Activated CD4-positive, alpha-beta T cell treated with anti-CD3 and anti-CD28 coated beads, Interleukin-2, amount 50 U/mL, for 24 hours (primary cell): ENCODE measurements at regions not wholly inside any gene's neighbourhood (a gene's known extent, or its start where the extent isn't known, plus 50 kb on each side); places are given as distances from the start of the nearest gene placed in this dataset.

Source experiments
- DNase-seq, 2 donors: peaks; one replicate each; pipeline ENCODE4 v3.0.0-alpha.2; 2020; ENCODE audit warnings: low read depth in 1 of 2, low spot score in 1 of 2

- DNase-seq = no peak
Observed at GRCh38 chr9:113646946-113647914, 183.7 kb downstream of the RGS3 start.

- DNase-seq = no peak
Observed at GRCh38 chr9:113648048-113648447, 184.5 kb downstream of the RGS3 start.

GRCh38 chr9:113648586-113648985 lies 185.1 kb downstream of the RGS3 start:
- no peak for DNase-seq

GRCh38 chr9:113649054-113649453 lies 185.5 kb downstream of the RGS3 start:
- DNase-seq = no peak

DNA sequence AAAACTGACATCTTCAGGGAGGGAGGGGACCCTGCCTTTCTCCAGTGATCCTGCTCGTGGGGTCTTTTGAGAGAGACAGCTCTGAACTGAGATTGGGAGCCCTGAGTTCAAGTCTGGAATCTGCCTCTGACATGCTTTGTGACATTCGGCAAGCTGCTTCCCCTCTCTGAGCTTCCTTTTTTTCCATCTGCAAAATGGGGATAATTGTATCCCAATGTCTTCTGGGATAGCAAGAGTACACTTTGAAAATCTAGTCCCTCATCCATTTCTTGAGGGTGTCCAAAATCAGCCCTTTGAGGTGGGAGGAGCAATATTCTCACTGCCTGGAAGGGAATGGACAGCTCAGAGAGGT lies 186.3 kb downstream of the RGS3 start:
- DNase-seq = no peak

- no peak for DNase-seq
Observed at GRCh38 chr9:113650207-113651131, 186.9 kb downstream of the RGS3 start.

DNA sequence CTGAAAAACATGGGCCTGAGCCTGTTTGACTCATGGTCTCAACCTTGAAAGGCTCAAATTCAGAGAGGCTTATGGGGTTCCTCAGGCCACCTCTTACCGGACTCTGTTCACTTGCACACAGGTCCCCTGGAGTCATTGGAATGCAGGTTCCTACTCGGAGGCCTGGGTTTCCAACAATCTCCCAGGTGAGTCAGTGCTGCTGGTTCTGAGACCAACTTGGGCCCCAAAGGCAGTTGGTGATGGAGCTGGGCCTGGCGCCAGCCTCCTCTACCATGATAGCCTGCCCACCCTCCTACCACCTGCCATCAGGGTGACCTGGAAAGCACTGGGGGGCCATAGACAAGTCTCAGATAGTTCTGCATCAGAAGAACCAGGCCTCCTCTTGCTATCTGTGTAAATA lies 188.4 kb downstream of the RGS3 start:
- DNase-seq = no peak

DNA sequence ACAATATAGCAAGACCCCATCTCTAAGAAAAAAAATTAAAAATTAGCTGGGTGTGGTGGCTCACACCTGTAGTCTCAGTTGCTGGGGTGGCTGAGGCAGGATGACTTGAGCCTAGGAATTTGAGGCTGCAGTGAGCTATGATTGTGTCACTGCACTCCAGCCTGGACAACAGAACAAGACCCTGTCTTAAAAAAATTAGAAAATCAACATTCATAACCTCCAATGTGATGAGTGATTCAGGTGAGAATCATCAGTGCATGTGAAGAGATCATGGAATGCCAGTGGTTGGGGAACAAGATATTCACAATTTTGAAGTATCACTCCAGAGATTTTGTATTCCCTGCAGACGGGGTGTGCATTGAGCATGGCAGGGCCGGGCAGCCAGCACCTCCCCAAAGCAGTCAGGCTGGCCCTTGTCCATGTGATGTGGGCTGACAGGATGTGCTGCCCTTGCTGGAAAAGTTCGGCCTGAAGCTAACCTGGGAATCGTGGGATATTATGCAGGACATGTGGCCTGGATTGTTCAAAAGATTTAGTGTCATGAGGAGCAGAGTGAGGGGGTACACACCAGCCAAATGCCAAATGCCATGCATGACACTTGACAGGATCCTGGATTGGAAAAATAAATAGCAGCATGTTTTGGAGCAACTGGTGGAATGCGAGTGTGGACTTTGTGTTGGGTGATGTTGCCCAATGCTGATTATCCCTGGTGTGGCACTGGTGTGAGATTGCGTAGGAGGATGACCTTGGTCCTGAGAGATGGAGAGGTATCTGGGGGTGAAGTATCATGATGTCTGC lies 189.0 kb downstream of the RGS3 start:
- no peak for DNase-seq

DNA sequence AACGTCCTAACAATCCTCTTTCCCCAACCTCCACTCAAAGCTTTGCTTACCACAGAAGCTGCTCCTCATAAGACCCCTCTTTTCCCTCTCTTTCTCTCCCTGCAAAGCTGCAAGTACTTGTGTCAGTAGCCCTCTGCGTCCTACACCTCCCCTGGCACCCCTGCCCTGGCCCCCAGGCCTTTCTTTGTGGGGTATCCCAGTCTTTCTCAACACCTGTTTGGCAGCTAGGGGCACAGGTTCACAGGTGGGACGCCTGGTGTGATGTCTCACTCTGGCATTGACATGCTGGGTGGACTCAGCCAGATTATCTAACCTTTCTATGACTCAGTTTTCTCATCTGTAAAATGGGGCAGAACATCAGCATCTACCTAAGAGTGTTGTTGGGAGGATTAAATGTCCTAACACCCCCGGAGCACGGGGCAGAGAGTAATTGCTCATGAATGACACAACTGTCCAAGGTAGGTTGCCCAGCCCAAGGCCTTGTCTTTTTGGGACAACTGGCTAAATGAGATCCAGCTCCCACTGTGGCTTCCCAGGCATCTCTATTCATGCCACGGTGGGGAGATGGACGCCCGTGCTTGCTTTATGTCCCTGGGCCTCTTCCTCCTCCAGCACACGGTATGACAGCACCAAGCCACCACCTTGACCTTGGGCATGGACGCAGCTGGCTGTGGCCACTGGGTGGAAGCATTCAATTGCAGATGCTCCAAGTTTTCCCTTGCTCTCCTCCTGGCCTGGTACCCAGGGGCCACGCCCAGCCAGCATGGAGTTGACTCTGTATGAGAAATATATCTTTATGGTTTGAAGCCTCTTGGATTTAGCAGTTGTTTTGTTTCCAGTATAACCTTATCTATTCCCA lies 190.4 kb downstream of the RGS3 start:
- DNase-seq = no peak

DNA sequence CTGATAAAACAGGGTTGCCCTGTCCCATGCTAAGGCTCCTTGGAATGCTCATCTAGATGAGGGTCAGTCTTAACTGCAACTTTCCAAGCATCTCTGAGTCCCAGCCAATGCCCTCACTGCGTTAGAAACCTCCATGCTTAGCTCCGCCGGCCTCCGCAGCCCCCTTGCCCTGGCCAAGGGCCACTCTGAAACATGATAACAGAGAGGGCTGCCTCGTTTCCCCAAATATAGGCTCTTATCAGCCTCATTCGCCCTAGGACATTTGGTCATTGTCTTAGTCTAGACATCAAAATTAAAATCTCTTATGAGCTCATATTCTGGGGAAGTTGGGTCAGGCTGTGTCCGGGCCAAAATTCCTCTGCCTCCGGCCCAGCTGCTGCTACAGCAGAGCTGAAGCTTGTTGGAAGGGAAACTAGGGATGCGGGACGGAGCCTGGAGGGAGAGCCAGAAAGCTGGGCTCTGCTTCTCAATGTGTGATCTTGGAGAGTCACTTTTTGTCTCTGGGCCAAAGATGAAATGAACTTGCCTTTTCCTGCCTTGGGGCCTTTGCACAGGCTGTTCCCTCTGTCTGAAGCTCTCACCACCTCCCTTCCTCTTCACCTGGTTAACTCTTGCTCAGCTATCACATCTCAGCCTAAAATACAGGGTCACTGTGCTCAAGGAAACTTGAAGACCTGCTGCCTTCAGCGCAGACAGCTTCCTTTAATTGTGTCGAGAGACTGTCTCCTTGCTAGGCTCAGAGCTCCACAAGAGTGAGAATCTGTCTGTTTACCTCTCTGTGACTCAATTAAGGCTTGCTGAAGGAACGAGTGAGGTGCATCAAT lies 191.3 kb downstream of the RGS3 start:
- peak in 1 of 2 donors; percentile 6 for DNase-seq

DNA sequence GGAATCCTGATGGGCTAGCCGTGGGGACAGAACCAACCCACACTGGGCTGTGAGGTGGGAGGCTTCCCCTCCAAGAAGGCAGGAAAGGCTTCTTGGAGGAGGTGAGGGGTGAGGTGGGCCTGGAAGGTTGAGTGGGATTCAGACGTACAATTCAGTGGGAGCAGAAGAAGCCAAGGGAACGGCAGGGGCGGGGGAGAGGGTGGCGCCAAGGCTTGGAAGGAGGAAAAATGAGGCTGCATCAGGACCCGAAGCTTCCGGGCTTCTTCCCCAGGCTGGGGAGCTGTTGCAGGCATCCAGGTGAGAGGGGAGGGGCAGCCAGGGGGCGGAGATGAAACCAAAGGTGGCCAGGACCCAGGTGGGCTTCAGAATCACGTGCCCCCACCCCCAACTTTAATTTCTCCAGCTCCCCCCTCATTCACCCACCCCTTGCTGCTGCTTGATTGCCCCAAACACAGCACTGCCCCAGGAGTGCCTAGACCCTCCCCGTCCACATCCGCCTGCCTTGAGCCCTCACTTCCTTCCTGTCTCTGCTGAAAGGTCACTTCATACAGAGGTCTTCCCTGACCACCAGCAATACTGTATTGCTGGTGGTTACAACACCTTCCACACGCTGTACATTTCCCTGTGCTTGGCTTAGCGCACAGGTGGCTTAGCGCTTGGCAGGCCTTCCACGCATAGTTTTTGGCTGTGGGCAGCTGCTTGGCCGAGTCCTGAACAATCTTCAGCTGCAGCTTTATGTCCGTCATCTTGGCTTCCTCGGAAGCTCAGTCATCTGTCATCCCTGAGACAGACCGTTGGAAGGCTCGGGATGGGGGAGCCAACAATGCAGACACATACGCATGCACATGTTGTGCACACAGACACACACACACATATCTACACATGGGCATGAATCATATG lies 193.5 kb downstream of the RGS3 start:
- DNase-seq = no peak

GRCh38 chr9:113657765-113658544 lies 194.4 kb downstream of the RGS3 start:
- peak; percentile 66 to 72 for DNase-seq

DNA sequence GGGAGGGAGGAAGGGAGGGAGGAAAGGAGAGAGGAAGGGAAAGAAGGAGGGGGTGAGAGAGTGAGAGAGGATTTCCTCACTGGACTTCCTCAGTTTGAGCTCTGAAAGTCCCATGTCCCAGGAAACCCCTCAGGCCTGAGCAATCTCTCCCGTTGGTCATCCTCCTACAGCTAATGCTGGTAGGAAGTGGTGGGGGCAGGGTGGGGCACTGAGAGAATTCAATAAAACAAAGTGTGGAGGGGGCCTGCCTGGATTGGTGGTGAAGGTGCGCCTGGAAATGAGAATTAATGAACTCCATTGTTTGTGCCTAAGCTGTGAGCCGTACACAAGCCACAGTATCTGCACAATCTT lies 195.0 kb downstream of the RGS3 start:
- no peak for DNase-seq

DNA sequence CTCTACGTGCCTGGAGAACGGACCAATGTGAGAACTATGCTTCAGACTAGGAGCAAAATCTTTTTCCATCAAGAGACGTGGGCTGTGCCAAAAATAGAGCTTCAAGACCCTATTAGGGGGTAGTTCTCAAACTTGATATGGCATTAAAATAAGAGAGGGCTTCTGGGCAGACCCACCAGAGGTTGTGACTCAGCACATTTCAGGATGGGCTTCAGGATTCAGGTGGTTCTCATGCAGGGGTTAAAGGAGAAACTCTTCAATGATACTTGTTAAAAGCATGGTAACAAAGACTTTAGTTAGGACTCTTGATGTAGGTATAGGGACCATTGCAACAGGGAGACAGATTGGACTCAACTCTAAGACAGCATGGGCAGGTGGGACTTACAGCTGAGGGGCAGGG lies 195.5 kb downstream of the RGS3 start:
- DNase-seq = no peak

DNA sequence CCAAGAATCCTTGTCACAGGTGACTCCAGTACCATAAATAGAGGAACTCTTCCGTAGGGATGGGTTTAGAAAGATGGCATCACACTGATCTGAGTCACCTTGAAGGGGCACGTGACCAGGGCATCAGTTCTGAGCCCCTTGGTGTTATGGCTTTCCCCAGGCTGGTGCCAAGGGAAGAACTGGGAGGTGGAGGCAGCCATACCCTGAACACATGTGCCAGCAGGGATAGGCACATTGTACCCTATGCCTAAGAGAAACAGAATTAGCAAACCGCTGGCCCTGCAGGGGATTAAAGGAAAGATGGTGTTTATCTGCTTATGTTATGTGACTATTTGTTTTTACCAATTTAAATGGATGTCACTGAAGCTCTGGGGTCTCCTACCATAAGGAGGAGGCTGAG lies 196.2 kb downstream of the RGS3 start:
- no peak for DNase-seq

DNA sequence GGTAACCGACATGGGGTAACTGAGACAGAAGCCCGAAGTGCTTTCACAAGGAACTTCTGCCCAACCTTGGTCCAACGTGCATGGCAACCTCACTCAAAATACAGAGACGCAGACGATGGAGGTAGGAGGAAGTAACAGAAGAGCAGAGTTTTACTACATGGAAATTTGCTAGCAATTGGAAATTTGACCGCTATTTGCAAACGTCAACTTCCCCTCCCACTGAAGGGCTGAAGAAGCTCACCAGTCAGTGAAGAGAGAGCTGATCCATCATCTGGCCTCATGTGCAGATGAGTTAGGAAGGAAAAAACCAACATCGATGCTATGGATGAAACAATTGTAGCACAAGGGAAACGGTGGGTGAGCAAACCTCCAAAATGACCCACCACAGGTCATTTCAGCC lies 196.7 kb downstream of the RGS3 start:
- DNase-seq = no peak

- no peak for DNase-seq
Observed at GRCh38 chr9:113661074-113661473, 197.5 kb downstream of the RGS3 start.
